Transverse colon (tissue), 4 donors: ENCODE measurements at regions not wholly inside any gene's neighbourhood (a gene's known extent, or its start where the extent isn't known, plus 50 kb on each side); places are given as distances from the start of the nearest gene placed in this dataset.

Source experiments
- DNase-seq: peaks from one replicate; pipeline ENCODE4 v3.0.0-alpha.2; 2019
- H3K27ac ChIP-seq, 4 donors: fragments of 200-600 bp; sonication (generic); 2 replicates each; pipeline ENCODE4 v1.5.1; 2016 to 2018; ENCODE audit warnings: inconsistent platforms in 4 of 4
- H3K27me3 ChIP-seq: fragments of 200-600 bp; sonication (generic); 2 replicates; pipeline ENCODE4 v1.5.1; 2017; ENCODE audit warnings: inconsistent platforms
- H3K36me3 ChIP-seq, 4 donors: fragments of 200-600 bp; sonication (generic); 2 replicates each; pipeline ENCODE4 v1.5.1; 2017 to 2019; ENCODE audit warnings: inconsistent platforms in 4 of 4
- H3K4me1 ChIP-seq, 4 donors: fragments of 200-600 bp; sonication (generic); 2 replicates each; pipeline ENCODE4 v1.5.1; 2017 to 2020; ENCODE audit warnings: inconsistent platforms in 4 of 4
- H3K4me3 ChIP-seq, 4 donors: fragments of 200-600 bp; sonication (generic); 1 replicate in 1 of 4; 2 replicates in 3 of 4; pipeline versions ENCODE4 v1.5.1 to v1.6.1; 2017 to 2019; ENCODE audit warnings: inconsistent platforms in 4 of 4
- H3K9me3 ChIP-seq, 2 donors: fragments of 200-600 bp; sonication (generic); 2 replicates each; pipeline ENCODE4 v1.5.1; 2017 to 2019; ENCODE audit warnings: inconsistent platforms in 2 of 2
- CTCF ChIP-seq, 5 experiments: fragments of 200-600 bp in 3 of 5; fragments of 450-650 bp in 2 of 5; sonication (generic) in 3 of 5; IDR thresholded peaks; 1 replicate in 2 of 5; 2 replicates in 3 of 5; pipeline ENCODE4 v1.5.1; 2016 to 2017; ENCODE audit warnings: antibody characterized with exemption in 5 of 5, inconsistent platforms in 3 of 5, mild to moderate bottlenecking in 2 of 5, moderate library complexity in 1 of 5
- EP300 ChIP-seq: sonication (generic); formaldehyde crosslinking; IDR thresholded peaks from one replicate; pipeline ENCODE4 v1.6.1; 2017; ENCODE audit warnings: antibody characterized with exemption, low read depth
- POLR2A ChIP-seq: fragments of 450-650 bp; IDR thresholded peaks from one replicate; pipeline ENCODE4 v1.6.1; 2016; ENCODE audit warnings: antibody characterized with exemption, mild to moderate bottlenecking, moderate library complexity
- POLR2AphosphoS5 ChIP-seq, 3 donors: sonication (generic); formaldehyde crosslinking; IDR thresholded peaks; one replicate each; pipeline ENCODE4 v1.6.1; 2016; ENCODE audit warnings: antibody characterized with exemption in 3 of 3
- WGBS, 2 donors: methylation state at CpG; one replicate each; pipeline ENCODE4 v1.1.5; 2018; ENCODE audit warnings: low coverage in 1 of 2; 5-methylcytosine and 5-hydroxymethylcytosine counted together
- in situ Hi-C, 4 donors: fragments of 200-750 bp; cut with MboI; loops; one replicate each; pipeline versions ENCODE4 v1.15.0 to v1.15.1; 2017; ENCODE audit warnings: low sequenced_read_pairs in 3 of 4, low pct_ligation_motif_present in 1 of 4, low pct_unique_long_range_greater_than_20kb in 1 of 4
- intact Hi-C: fragments of 100-400 bp; cut with DNase I; formaldehyde crosslinking; loops from one replicate; pipeline ENCODE4 v1.15.1; 2023; ENCODE audit warnings: low total_unique reads

GRCh38 chrX:98028691-98029090 is 1145.0 kb downstream of the RPA4 start:
- Histone ChIP-seq H3K27ac (no peak overlapping the region), H3K4me3 (no peak overlapping the region), H3K4me1 (no peaks in the 10 kb centered on the region), H3K27me3 (no peaks in the 10 kb centered on the region), H3K9me3 (no peaks in the 10 kb centered on the region), H3K36me3 (no peaks in the 10 kb centered on the region)
- no peak for TF ChIP-seq POLR2AphosphoS5 (IDR thresholded peaks at IDR 0.05)
- TF ChIP-seq POLR2A = no peak
- TF ChIP-seq EP300 = no peak
- no peak for TF ChIP-seq CTCF (IDR thresholded peaks at IDR 0.05)
- intact Hi-C loops = no loop called here
- 66% methylated on average over 4 of the region's 4 CpGs; no CpG with 5 or more reads in 1 of the 2 donors for WGBS, 2 donors
- DNase-seq = no peak
- in situ Hi-C loops = no loop called here

GRCh38 chrX:98029861-98030260 is 1146.2 kb downstream of the RPA4 start:
- Histone ChIP-seq H3K4me1 (no peaks in the 10 kb centered on the region), H3K36me3 (no peaks in the 10 kb centered on the region), H3K27me3 (no peaks in the 10 kb centered on the region), H3K4me3 (no peak overlapping the region), H3K27ac (no peak overlapping the region), H3K9me3 (no peaks in the 10 kb centered on the region)
- DNase-seq = no peak
- in situ Hi-C loops (no loop called here), intact Hi-C loops (no loop called here)
- WGBS, 2 donors = 96% methylated on average over 9 of the region's 12 CpGs; no CpG with 5 or more reads in 1 of the 2 donors
- TF ChIP-seq CTCF (IDR thresholded peaks at IDR 0.05) = no peak
- no peak for TF ChIP-seq POLR2AphosphoS5 (IDR thresholded peaks at IDR 0.05)
- TF ChIP-seq POLR2A = no peak
- TF ChIP-seq EP300 = no peak

GRCh38 chrX:98057176-98057575 is 1173.5 kb downstream of the RPA4 start:
- no peak for DNase-seq
- Histone ChIP-seq H3K9me3 (no peaks in the 10 kb centered on the region), H3K36me3 (no peaks in the 10 kb centered on the region), H3K27me3 (no peaks in the 10 kb centered on the region), H3K27ac (no peak overlapping the region), H3K4me1 (no peaks in the 10 kb centered on the region), H3K4me3 (no peak overlapping the region)
- TF ChIP-seq POLR2AphosphoS5 (IDR thresholded peaks at IDR 0.05) = no peak
- TF ChIP-seq POLR2A = no peak
- TF ChIP-seq EP300 = no peak
- TF ChIP-seq CTCF (IDR thresholded peaks at IDR 0.05) = no peak
- in situ Hi-C loops (no loop called here), intact Hi-C loops (no loop called here)
- 60 to 77% methylated on average over 1 to 3 of the region's 3 CpGs for WGBS, 2 donors

- H3K27ac ChIP-seq = no peak overlapping the region
- no peaks in the 10 kb centered on the region for H3K4me1 ChIP-seq
- no peaks in the 10 kb centered on the region for H3K27me3 ChIP-seq
- in situ Hi-C loops = no loop called here
- intact Hi-C loops = no loop called here
- H3K4me3 ChIP-seq = no peak overlapping the region
- WGBS, 2 donors = 48% methylated on average over 2 of the region's 2 CpGs; no CpG with 5 or more reads in 1 of the 2 donors
- DNase-seq = no peak
- no peak for TF ChIP-seq CTCF (IDR thresholded peaks at IDR 0.05)
- TF ChIP-seq EP300 = no peak
- TF ChIP-seq POLR2AphosphoS5 (IDR thresholded peaks at IDR 0.05) = no peak
- no peak for TF ChIP-seq POLR2A
- H3K9me3 ChIP-seq = no peaks in the 10 kb centered on the region
- H3K36me3 ChIP-seq = no peaks in the 10 kb centered on the region
Observed at GRCh38 chrX:98065151-98065550, 1181.4 kb downstream of the RPA4 start.
